GM12878 (cell line): ENCODE measurements at regions not wholly inside any gene's neighbourhood (a gene's known extent, or its start where the extent isn't known, plus 50 kb on each side); places are given as distances from the start of the nearest gene placed in this dataset.

Experiments used
- ATAC-seq: fragments of 200-7000 bp; cut with Tn5 transposase; 3 replicates; pipeline ENCODE4 v1.9.1; 2020; ENCODE audit warnings: mild to moderate bottlenecking, moderate library complexity
- BruUV-seq: library from RNA; stranded (reverse); fragments of 400-500 nt; replicated peaks from 2 replicates; lab custom pipeline; 2021; lab: Mats Ljungman, UMichigan
- CTCF ChIA-PET: fragments of 300-600 bp; sonication (Branson Sonifier 250); formaldehyde crosslinking; extraction: SDS; loops from one replicate; lab custom pipeline; 2021; ENCODE audit warnings: inconsistent platforms; lab: Yijun Ruan, JAX
- POLR2A ChIA-PET: fragments of 350-600 bp; formaldehyde crosslinking; extraction: SDS; loops from one replicate; lab custom pipeline; 2021; ENCODE audit warnings: inconsistent platforms; lab: Charles Lee
- RAD21 ChIA-PET: fragments of 300-600 bp; sonication (Branson Sonifier 250); formaldehyde crosslinking; loops from one replicate; lab custom pipeline; 2023; ENCODE audit warnings: antibody characterized with exemption; ENCODE audit not compliant: unreplicated experiment; lab: Charles Lee
- SMC1A ChIA-PET: fragments of 300-600 bp; sonication (Branson Sonifier 250); formaldehyde crosslinking; loops from one replicate; lab custom pipeline; 2023; ENCODE audit not compliant: unreplicated experiment, uncharacterized antibody; lab: Charles Lee
- DNase-seq: peaks from one replicate; pipeline ENCODE4 v3.0.0-alpha.2; 2011; ENCODE audit warnings: low read depth, low spot score
- FAIRE-seq: peaks from 3 replicates; lab custom pipeline; 2011; peaks lifted over from hg19 to GRCh38; lab: Jason Lieb, UNC
- H2AFZ ChIP-seq: 2 replicates; pipeline ENCODE4 v1.6.0; 2011; ENCODE audit warnings: low read depth, low read length, control low read depth; ENCODE audit not compliant: control insufficient read depth
- H3K27ac ChIP-seq: 2 replicates; pipeline ENCODE4 v1.5.1; 2011; ENCODE audit warnings: control low read depth; ENCODE audit not compliant: control insufficient read depth, insufficient read depth
- H3K27me3 ChIP-seq, 2 experiments: replicated peaks in 1 of 2; 2 replicates each; pipeline versions ENCODE4 v1.6.0 to v1.6.1; 2011; ENCODE audit warnings: low read length in 1 of 2; ENCODE audit not compliant: control insufficient read depth in 2 of 2, insufficient read depth in 2 of 2
- H3K36me3 ChIP-seq, 2 experiments: 2 replicates each; pipeline ENCODE4 v1.5.1; 2011; ENCODE audit warnings: low read length in 1 of 2; ENCODE audit not compliant: control insufficient read depth in 2 of 2, insufficient read depth in 2 of 2
- H3K4me1 ChIP-seq: 2 replicates; pipeline ENCODE4 v1.6.1; 2011; ENCODE audit warnings: mild to moderate bottlenecking, low read length, moderate library complexity, mixed read lengths; ENCODE audit not compliant: control insufficient read depth, insufficient read depth
- H3K4me2 ChIP-seq: 2 replicates; pipeline ENCODE4 v1.6.0; 2011; ENCODE audit warnings: control low read depth; ENCODE audit not compliant: control insufficient read depth, insufficient read depth
- H3K4me3 ChIP-seq: fragments of 200-600 bp; sonication (generic); 2 replicates; pipeline ENCODE4 v1.5.1; 2016
- H3K79me2 ChIP-seq: 2 replicates; pipeline ENCODE4 v1.6.0; 2011; ENCODE audit warnings: low read length; ENCODE audit not compliant: control insufficient read depth, insufficient read depth
- H3K9ac ChIP-seq: 2 replicates; pipeline ENCODE4 v1.8.0; 2011; ENCODE audit warnings: low read length, control low read depth, mixed read lengths; ENCODE audit not compliant: control insufficient read depth, insufficient read depth
- H3K9me3 ChIP-seq: replicated peaks from 3 replicates; pipeline ENCODE4 v1.5.1; 2011; ENCODE audit warnings: mild to moderate bottlenecking, low read length; ENCODE audit not compliant: control insufficient read depth, insufficient read depth
- H4K20me1 ChIP-seq: 2 replicates; pipeline ENCODE4 v1.6.0; 2011; ENCODE audit not compliant: control insufficient read depth, insufficient read depth
- ATF3 ChIP-seq: IDR thresholded peaks from 2 replicates; pipeline ENCODE4 v1.6.1; 2011; ENCODE audit warnings: low read depth, mild to moderate bottlenecking, low read length, moderate library complexity, borderline replicate concordance; ENCODE audit errors: extremely low read depth
- ATF7 ChIP-seq: fragments of 450-650 bp; IDR thresholded peaks from 2 replicates; pipeline ENCODE4 v1.6.1; 2016; ENCODE audit warnings: low read depth, mild to moderate bottlenecking
- E4F1 ChIP-seq: fragments of 450-650 bp; IDR thresholded peaks from 2 replicates; pipeline ENCODE4 v1.6.1; 2018; ENCODE audit warnings: borderline replicate concordance, mild to moderate bottlenecking; ENCODE audit not compliant: partially characterized antibody
- EGR1 ChIP-seq, 2 experiments: IDR thresholded peaks; 1 replicate in 1 of 2; 2 replicates in 1 of 2; pipeline ENCODE4 v1.6.1; 2011 to 2012; ENCODE audit warnings: low read depth in 2 of 2, low read length in 2 of 2, borderline replicate concordance in 1 of 2, mild to moderate bottlenecking in 1 of 2, moderate library complexity in 1 of 2
- FOS ChIP-seq: IDR thresholded peaks from 3 replicates; pipeline ENCODE4 v1.6.1; 2011; ENCODE audit warnings: borderline replicate concordance; ENCODE audit not compliant: insufficient read length; ENCODE audit errors: extremely low read depth
- HCFC1 ChIP-seq: fragments of 150-350 bp; IDR thresholded peaks from 2 replicates; pipeline ENCODE4 v1.6.1; 2014; ENCODE audit warnings: low read length
- IKZF1 ChIP-seq: fragments of 450-650 bp; conservative IDR thresholded peaks from 2 replicates; pipeline ENCODE4 v1.6.1; 2017; ENCODE audit warnings: antibody characterized with exemption, mild to moderate bottlenecking
- IKZF2 ChIP-seq, 2 experiments: fragments of 450-650 bp; IDR thresholded peaks; 2 replicates each; pipeline ENCODE4 v1.6.1; 2017; ENCODE audit warnings: mild to moderate bottlenecking in 2 of 2, moderate library complexity in 2 of 2
- KAT2A ChIP-seq: conservative IDR thresholded peaks from 2 replicates; pipeline ENCODE4 v1.6.1; 2011; ENCODE audit warnings: low read depth, low read length; ENCODE audit not compliant: control insufficient read depth
- NBN ChIP-seq: fragments of 450-650 bp; IDR thresholded peaks from 2 replicates; pipeline ENCODE4 v1.6.1; 2016
- PML ChIP-seq: IDR thresholded peaks from 2 replicates; pipeline ENCODE4 v1.6.1; 2012; ENCODE audit warnings: low read length, inconsistent platforms
- POLR2A ChIP-seq: IDR thresholded peaks from 2 replicates; pipeline ENCODE4 v1.6.1; 2011; ENCODE audit warnings: low read depth, mild to moderate bottlenecking, low read length
- RFX5 ChIP-seq: IDR thresholded peaks from 2 replicates; pipeline ENCODE4 v1.6.1; 2011; ENCODE audit warnings: low read depth, low read length, improper control_type of control experiment
- SIX5 ChIP-seq: IDR thresholded peaks from 2 replicates; pipeline ENCODE4 v1.6.1; 2011; ENCODE audit warnings: mild to moderate bottlenecking, low read depth, low read length, moderate library complexity; ENCODE audit not compliant: severe bottlenecking
- SP1 ChIP-seq: IDR thresholded peaks from one replicate; pipeline ENCODE4 v1.6.1; 2011; ENCODE audit warnings: low read depth, low read length
- STAT1 ChIP-seq: fragments of 450-650 bp; conservative IDR thresholded peaks from 2 replicates; pipeline ENCODE4 v1.6.1; 2014; ENCODE audit warnings: antibody characterized with exemption, mild to moderate bottlenecking
- TCF7 ChIP-seq: IDR thresholded peaks from 2 replicates; pipeline ENCODE4 v1.6.1; 2014; ENCODE audit warnings: antibody characterized with exemption, borderline replicate concordance
- ZNF622 ChIP-seq: fragments of 450-650 bp; IDR thresholded peaks from 2 replicates; pipeline ENCODE4 v1.6.1; 2017; ENCODE audit warnings: mild to moderate bottlenecking, inconsistent platforms
- in situ Hi-C: fragments of 300-500 bp; cut with MboI; formaldehyde crosslinking; loops from 9 replicates; pipeline ENCODE4 v1.14.3; 2018; ENCODE audit warnings: mixed read lengths
- intact Hi-C: fragments of 100-400 bp; cut with micrococcal nuclease; formaldehyde crosslinking; loops from one replicate; pipeline ENCODE4 v1.14.2; 2022; ENCODE audit not compliant: unreplicated experiment

- ChIA-PET POLR2A (no interaction called here), CTCF (no interaction called here), SMC1A (no interaction called here), RAD21 (no interaction called here)
- DNase-seq = no peak
- in situ Hi-C loops = no loop called here
- H4K20me1 ChIP-seq = no peaks in the 10 kb centered on the region
- no peak overlapping the region for H2AFZ ChIP-seq
- no peak overlapping the region for H3K9ac ChIP-seq
- no peaks in the 10 kb centered on the region for H3K4me1 ChIP-seq
- H3K27me3 ChIP-seq = no peaks in the 10 kb centered on the region
- TF ChIP-seq ATF7 (no peak), STAT1 (no peak), SP1 (no peak), EGR1 (IDR thresholded peaks at IDR 0.05; ENCODE audit: borderline replicate concordance in 1 of 2, low read depth in 2 of 2, low read length in 2 of 2) (no peak), RFX5 (no peak), SIX5 (no peak), PML (no peak), KAT2A (no peak), FOS (no peak), E4F1 (no peak), NBN (no peak), ZNF622 (no peak), TCF7 (no peak), ATF3 (no peak), POLR2A (no peak), IKZF2 (IDR thresholded peaks at IDR 0.05) (no peak), IKZF1 (no peak), HCFC1 (no peak)
- ATAC-seq = no peak
- no peak for FAIRE-seq
- no peak overlapping the region for H3K27ac ChIP-seq
- H3K36me3 ChIP-seq = no peaks in the 10 kb centered on the region
- H3K9me3 ChIP-seq = no peaks in the 10 kb centered on the region
- H3K4me3 ChIP-seq = no peak overlapping the region
- no peaks in the 10 kb centered on the region for H3K79me2 ChIP-seq
- BruUV-seq = no TSS peak
- H3K4me2 ChIP-seq = no peak overlapping the region
- intact Hi-C loops = no loop called here
Measured at GRCh38 chr14:97873291-97873690, 1076.1 kb downstream of the VRK1 start.
